ENCODE measurements at regions not wholly inside any gene's neighbourhood (a gene's known extent, or its start where the extent isn't known, plus 50 kb on each side); places are given as distances from the start of the nearest gene placed in this dataset.

DNA sequence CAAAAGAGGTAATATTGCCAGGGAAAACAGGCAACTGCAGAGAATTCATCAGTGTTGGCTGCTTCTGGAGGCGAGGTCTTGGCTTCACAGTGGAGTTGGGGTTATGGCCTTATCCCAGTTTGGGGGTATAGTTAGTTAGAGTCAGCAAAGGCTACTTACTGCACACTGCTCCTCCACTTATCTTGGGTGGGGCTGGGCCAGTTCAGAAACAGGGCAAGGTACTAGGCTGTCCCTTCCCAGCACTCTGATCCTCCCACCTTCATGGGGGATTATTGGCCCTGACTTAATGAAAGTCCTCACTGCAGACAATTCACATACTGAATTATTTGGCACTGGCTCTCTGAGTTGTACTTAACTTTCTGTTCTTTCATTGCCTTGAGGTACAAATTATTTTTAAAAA, 189.6 kb downstream of the NRIP1 start:
- TF ChIP-seq CTCF (IDR thresholded peaks at IDR 0.05), result no peak
- no peak for TF ChIP-seq EZH2 (IDR thresholded peaks at IDR 0.05)
- TF ChIP-seq EZH2phosphoT487 (IDR thresholded peaks at IDR 0.05), result no peak
